DND-41 (cell line): ENCODE measurements at regions not wholly inside any gene's neighbourhood (a gene's known extent, or its start where the extent isn't known, plus 50 kb on each side); places are given as distances from the start of the nearest gene placed in this dataset.

Source experiments
- ATAC-seq: fragments of 200-7000 bp; cut with Tn5 transposase; 3 replicates; pipeline ENCODE4 v1.9.1; 2021; ENCODE audit warnings: low read depth; ENCODE audit not compliant: insufficient read depth
- DNase-seq: peaks from one replicate; pipeline ENCODE4 v3.0.0-alpha.2; 2020
- H2AFZ ChIP-seq: 2 replicates; pipeline ENCODE4 v1.6.0; 2012; ENCODE audit warnings: low read depth, low read length
- H3K27ac ChIP-seq: 2 replicates; pipeline ENCODE4 v1.5.1; 2012; ENCODE audit warnings: low read length, inconsistent platforms
- H3K27me3 ChIP-seq: fragments of 200-600 bp; sonication (generic); 2 replicates; pipeline ENCODE4 v1.6.0; 2012; ENCODE audit warnings: low read length, mild to moderate bottlenecking, inconsistent platforms; ENCODE audit not compliant: insufficient read depth, poor library complexity
- H3K36me3 ChIP-seq: 2 replicates; pipeline ENCODE4 v1.5.1; 2012; ENCODE audit warnings: low read length, inconsistent platforms; ENCODE audit not compliant: insufficient read depth
- H3K4me1 ChIP-seq: 2 replicates; pipeline ENCODE4 v1.5.1; 2012; ENCODE audit warnings: mild to moderate bottlenecking, low read length; ENCODE audit not compliant: insufficient read depth
- H3K4me2 ChIP-seq: 2 replicates; pipeline ENCODE4 v1.6.0; 2012; ENCODE audit warnings: mild to moderate bottlenecking, moderate library complexity, low read length, inconsistent platforms; ENCODE audit not compliant: insufficient read depth
- H3K4me3 ChIP-seq, 2 experiments: fragments of 200-600 bp in 1 of 2; shearing (Covaris generic) in 1 of 2; 2 replicates each; pipeline ENCODE4 v1.5.1; 2012 to 2016; ENCODE audit warnings: inconsistent platforms in 2 of 2, low read length in 2 of 2, mild to moderate bottlenecking in 2 of 2, low read depth in 1 of 2, moderate library complexity in 1 of 2
- H3K79me2 ChIP-seq: 2 replicates; pipeline ENCODE4 v1.6.0; 2012; ENCODE audit warnings: low read length, inconsistent platforms; ENCODE audit not compliant: insufficient read depth
- H3K9ac ChIP-seq: 2 replicates; pipeline ENCODE4 v1.6.0; 2012; ENCODE audit warnings: low read depth, mild to moderate bottlenecking, inconsistent platforms, low read length, moderate library complexity
- H3K9me3 ChIP-seq: 2 replicates; pipeline ENCODE4 v1.5.1; 2012; ENCODE audit warnings: low read length, moderate library complexity, mild to moderate bottlenecking, inconsistent platforms; ENCODE audit not compliant: insufficient read depth, severe bottlenecking
- H4K20me1 ChIP-seq: 2 replicates; pipeline ENCODE4 v1.6.0; 2012; ENCODE audit warnings: low read length; ENCODE audit not compliant: insufficient read depth
- EZH2 ChIP-seq: IDR thresholded peaks from 3 replicates; pipeline ENCODE4 v1.6.1; 2012; ENCODE audit warnings: borderline replicate concordance, low read depth, mild to moderate bottlenecking, moderate library complexity, low read length, inconsistent platforms; ENCODE audit not compliant: severe bottlenecking
- TF ChIP-seq, protein P1 (sequence below): IDR thresholded peaks from 2 replicates; pipeline ENCODE4 v1.5.1; 2012; ENCODE audit warnings: borderline replicate concordance, low read length, moderate library complexity, mild to moderate bottlenecking; ENCODE audit not compliant: poor library complexity, severe bottlenecking; ENCODE audit errors: extremely low read depth

DNA sequence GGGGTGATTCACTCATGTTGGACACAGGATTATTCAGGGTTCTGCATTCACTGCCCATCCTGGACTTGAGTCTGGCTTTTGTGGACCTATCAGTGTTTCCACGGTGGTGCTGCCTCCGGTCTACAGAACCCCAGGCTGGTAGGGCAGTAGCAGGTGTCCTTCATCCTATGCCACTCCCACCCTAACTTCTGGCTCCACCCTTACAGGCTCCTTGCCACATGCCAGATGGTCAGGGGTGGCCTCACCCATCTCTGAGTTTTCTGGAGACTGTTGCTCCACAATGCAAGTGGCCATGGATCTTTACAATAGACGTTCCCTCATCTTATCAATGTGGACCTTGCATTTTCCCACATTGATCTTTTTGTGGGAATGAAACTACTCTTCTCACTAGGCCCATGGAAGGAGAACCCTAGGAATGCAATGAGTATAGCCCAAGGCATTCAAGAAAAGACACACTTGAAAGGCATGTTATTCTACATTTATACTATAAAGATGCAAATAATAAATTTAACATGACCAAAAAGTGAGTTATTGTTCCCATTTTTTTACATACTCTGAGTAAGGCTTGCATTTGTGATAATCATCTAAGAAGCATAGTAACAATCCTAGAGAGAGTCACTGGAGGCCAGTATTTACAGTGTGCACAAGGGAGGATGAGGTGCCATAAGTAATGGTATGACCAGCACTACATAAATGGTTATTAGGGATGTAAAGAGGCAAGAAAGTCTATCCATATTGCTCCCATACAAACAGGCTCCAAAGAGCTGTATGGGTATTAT, 57.4 kb upstream of the ADO start:
- no peak overlapping the region for H3K27ac ChIP-seq
- no peak overlapping the region for H3K4me2 ChIP-seq
- H3K4me3 ChIP-seq = no peak overlapping the region

DNA sequence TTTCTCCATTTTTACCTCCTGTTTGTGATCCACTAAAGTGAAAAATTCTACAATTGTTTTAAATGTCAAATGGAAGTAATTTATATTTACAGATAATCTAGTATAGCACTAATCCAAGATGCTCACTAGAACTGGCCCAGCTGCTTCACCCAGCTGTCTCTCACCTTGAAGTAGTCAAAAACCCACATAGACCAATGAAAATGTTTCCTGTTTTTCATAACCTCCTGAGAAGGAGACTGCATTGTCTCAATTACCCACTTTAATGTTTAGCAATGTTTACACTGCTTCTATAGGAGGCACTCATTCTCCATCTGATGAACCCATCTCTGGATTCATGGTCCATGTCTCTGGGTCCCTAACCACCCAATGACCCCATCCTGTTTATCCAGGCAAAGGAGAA, 56.1 kb upstream of the ADO start:
- Histone ChIP-seq H3K79me2 (no peaks in the 10 kb centered on the region), H3K27me3 (no peaks in the 10 kb centered on the region), H3K4me3 (no peak overlapping the region), H3K36me3 (no peaks in the 10 kb centered on the region), H3K4me1 (no peaks in the 10 kb centered on the region), H3K4me2 (no peak overlapping the region), H3K9ac (no peak overlapping the region), H3K27ac (no peak overlapping the region), H4K20me1 (no peaks in the 10 kb centered on the region), H2AFZ (no peak overlapping the region), H3K9me3 (no peaks in the 10 kb centered on the region)
- TF ChIP-seq, protein P1, sequence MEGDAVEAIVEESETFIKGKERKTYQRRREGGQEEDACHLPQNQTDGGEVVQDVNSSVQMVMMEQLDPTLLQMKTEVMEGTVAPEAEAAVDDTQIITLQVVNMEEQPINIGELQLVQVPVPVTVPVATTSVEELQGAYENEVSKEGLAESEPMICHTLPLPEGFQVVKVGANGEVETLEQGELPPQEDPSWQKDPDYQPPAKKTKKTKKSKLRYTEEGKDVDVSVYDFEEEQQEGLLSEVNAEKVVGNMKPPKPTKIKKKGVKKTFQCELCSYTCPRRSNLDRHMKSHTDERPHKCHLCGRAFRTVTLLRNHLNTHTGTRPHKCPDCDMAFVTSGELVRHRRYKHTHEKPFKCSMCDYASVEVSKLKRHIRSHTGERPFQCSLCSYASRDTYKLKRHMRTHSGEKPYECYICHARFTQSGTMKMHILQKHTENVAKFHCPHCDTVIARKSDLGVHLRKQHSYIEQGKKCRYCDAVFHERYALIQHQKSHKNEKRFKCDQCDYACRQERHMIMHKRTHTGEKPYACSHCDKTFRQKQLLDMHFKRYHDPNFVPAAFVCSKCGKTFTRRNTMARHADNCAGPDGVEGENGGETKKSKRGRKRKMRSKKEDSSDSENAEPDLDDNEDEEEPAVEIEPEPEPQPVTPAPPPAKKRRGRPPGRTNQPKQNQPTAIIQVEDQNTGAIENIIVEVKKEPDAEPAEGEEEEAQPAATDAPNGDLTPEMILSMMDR = no peak
- TF ChIP-seq EZH2 = no peak
- DNase-seq (no peak), ATAC-seq (no peak)

More for the DNA sequence above, 57.4 kb upstream of the ADO start:
- Histone ChIP-seq H3K9ac (no peak overlapping the region), H4K20me1 (no peaks in the 10 kb centered on the region), H3K27me3 (peaks cover 4% of the 10 kb centered on the region), H3K79me2 (no peaks in the 10 kb centered on the region), H3K36me3 (no peaks in the 10 kb centered on the region), H3K9me3 (no peaks in the 10 kb centered on the region), H3K4me1 (no peaks in the 10 kb centered on the region), H2AFZ (no peak overlapping the region)
- DNase-seq = no peak
- TF ChIP-seq, protein P1 = no peak
- TF ChIP-seq EZH2 = no peak
- no peak for ATAC-seq

DNA sequence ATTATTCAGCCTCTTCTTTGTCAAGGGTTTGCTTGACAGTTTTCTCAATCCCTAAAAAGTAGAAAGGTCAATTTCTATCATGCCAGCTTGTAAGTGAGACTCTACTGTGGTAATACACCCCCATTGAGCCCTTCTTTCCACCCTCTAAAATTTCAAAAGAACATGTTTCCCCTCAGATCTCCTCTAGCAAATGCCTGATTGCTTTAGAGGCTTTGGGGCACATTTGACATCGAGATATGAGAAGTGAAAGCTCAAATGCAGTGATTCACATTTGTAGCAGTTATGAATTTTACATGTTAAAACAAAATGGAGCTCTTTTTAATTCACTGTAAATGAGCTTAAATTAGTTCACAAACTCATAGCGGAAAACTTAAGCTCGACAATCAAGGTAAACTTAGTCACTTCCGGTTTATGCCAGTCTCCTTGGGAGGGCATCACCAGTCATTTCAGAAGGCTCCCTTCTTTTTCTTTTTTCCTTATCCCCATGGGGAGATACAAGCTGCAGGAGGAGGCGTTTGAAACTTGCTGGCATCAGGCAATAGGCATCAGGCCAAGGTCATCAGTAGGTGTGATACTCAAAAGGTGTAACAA, 55.3 kb upstream of the ADO start:
- Histone ChIP-seq H4K20me1 (no peaks in the 10 kb centered on the region), H3K27me3 (no peaks in the 10 kb centered on the region), H3K4me1 (no peaks in the 10 kb centered on the region), H3K4me2 (no peak overlapping the region), H3K36me3 (no peaks in the 10 kb centered on the region), H3K27ac (no peak overlapping the region), H3K9me3 (no peaks in the 10 kb centered on the region), H2AFZ (no peak overlapping the region), H3K9ac (no peak overlapping the region), H3K79me2 (no peaks in the 10 kb centered on the region), H3K4me3 (no peak overlapping the region)
- TF ChIP-seq EZH2 = no peak
- TF ChIP-seq, protein P1 = no peak
- ATAC-seq (no peak), DNase-seq (no peak)
